IPS-18c (cell line): ENCODE measurements at regions not wholly inside any gene's neighbourhood (a gene's known extent, or its start where the extent isn't known, plus 50 kb on each side); places are given as distances from the start of the nearest gene placed in this dataset.
"Not testable (repeated sequence)": the region's sequence is repeated elsewhere in the genome, so short reads cannot be mapped to it uniquely, and the experiment has no call there.

Source experiments
- H3K4me3 ChIP-seq: 2 replicates; pipeline ENCODE4 v1.7.0; 2013; ENCODE audit warnings: low read depth, mild to moderate bottlenecking, low read length, moderate library complexity; ENCODE audit not compliant: insufficient read depth
- H3K9me3 ChIP-seq: one replicate; pipeline ENCODE4 v1.6.1; 2013; ENCODE audit warnings: mild to moderate bottlenecking, low read length, moderate library complexity; ENCODE audit not compliant: control insufficient read depth, insufficient read depth

- no peaks in the 10 kb centered on the region for H3K9me3 ChIP-seq
- no peak overlapping the region for H3K4me3 ChIP-seq
Observed at GRCh38 chr16:80254970-80255369, 285.8 kb upstream of the DYNLRB2 start.

DNA sequence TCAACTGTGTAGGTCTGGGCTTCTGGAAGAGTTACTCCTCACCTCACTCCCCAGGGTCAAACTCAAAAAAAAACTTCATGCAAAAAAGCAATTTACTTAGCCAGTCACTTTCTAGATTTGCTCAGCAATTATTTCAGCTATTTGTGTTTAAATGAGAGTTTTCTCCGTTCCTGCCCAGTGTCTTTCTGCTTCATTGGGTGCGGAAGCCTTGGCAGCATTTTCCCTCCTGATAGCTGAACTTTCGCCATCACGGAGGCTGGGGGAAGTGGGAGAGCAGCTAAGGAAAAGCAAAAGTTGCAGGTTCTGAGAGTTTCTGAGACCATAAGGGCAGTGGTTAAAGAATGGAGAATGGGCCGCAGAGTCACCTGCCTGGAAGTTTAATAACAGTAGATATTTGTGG lies 287.1 kb upstream of the DYNLRB2 start:
- H3K9me3 ChIP-seq = no peaks in the 10 kb centered on the region
- no peak overlapping the region for H3K4me3 ChIP-seq

DNA sequence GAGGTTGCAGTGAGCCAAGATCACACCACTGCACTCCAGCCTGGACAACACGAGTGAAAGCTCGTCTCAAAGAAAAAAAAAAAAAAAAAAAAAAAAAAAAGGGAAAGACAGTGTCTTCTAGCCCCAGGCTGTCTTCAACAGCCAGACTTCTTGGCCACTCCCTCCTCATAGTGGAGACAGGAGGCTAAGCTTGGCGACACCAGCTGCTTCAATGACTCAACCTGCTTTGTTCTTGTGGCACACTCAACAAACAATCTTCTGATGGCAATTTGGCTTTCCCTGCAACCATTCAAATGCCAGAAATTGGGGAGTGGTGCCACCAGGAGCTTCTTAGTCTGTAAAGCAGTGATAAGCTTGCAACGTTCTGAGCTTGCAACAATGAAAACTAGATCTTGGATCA lies 290.4 kb upstream of the DYNLRB2 start:
- H3K9me3 ChIP-seq = no peaks in the 10 kb centered on the region

DNA sequence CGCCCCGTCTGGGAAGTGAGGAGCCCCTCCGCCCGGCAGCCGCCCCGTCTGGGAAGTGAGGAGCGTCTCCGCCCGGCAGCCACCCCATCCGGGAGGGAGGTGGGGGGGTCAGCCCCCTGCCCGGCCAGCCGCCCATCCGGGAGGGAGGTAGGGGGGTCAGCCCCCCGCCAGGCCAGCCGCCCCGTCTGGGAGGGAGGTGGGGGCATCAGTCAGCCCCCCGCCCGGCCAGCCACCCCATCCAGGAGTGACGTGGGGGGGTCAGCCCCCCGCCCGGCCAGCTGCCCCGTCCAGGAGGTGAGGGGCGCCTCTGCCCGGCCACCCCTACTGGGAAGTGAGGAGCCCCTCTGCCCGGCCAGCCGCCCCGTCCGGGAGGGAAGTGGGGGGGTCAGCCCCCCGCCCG lies 297.5 kb upstream of the DYNLRB2 start:
- H3K9me3 ChIP-seq, H3K4me3 ChIP-seq: not testable (repeated sequence)

More for the DNA sequence above, 290.4 kb upstream of the DYNLRB2 start:
- H3K4me3 ChIP-seq = no peak overlapping the region

- not testable (repeated sequence) for H3K4me3 ChIP-seq, H3K9me3 ChIP-seq
Observed at GRCh38 chr16:80242279-80242678, 298.5 kb upstream of the DYNLRB2 start.

DNA sequence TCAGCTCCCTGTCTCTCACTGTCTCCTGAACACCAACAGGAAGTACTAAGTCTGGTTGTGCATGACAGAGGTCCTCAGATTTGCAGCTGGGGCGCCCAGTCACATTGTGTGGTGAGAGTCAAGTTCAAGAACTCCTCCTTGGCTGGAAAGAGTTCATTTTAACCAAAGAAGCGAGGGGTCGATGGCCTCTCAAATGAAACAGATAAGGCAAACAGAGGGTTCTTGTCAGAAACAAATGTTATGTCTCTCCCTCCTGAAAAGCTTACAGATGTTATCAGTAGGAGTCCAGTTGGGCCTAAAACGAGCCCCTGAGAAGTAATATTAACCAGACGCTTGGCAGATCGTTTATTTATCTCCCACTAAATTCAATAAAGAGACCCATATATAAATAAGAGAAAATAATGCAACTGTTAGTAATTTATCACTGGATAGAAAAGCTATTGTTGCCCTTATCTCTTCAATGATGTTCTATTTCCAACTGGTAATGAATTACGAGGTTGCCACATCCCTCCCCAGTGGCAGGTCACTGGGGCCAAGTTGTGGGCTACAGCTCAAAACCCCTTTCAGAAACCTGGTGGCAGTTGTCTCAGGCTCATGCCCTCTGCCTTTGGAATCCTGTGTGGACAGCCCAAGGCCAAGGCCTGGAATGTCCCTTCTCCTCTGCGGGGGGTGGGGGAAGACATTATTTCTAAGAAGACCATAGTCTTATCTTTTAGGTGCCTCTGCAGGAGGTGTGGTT lies 307.5 kb upstream of the DYNLRB2 start:
- no peaks in the 10 kb centered on the region for H3K9me3 ChIP-seq
- H3K4me3 ChIP-seq = no peak overlapping the region

DNA sequence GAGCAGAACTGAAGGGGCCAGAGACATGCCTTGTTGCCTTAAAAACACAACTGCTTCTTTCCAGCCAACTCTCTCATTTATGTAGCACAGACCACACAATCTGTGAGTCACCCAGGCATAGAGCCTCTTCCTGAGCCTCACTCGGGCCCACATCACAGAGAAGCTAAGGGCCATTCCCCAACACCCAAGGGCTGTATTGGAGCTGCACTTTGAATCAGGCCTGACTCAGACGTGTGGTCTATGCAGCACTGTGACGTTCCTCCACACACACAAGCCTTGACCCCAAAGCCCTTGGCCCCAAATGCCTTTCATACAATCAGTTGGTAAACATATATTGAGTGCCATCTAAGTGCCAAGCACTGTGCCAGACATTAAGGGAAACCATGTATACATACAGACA lies 308.9 kb upstream of the DYNLRB2 start:
- no peaks in the 10 kb centered on the region for H3K9me3 ChIP-seq
- H3K4me3 ChIP-seq = no peak overlapping the region

- Histone ChIP-seq H3K9me3 (no peaks in the 10 kb centered on the region), H3K4me3 (no peak overlapping the region)
Observed at GRCh38 chr16:80231121-80231520, 309.7 kb upstream of the DYNLRB2 start.

GRCh38 chr16:80230328-80231120 lies 310.3 kb upstream of the DYNLRB2 start:
- no peaks in the 10 kb centered on the region for H3K9me3 ChIP-seq
- no peak overlapping the region for H3K4me3 ChIP-seq

GRCh38 chr16:80226499-80226898 lies 314.3 kb upstream of the DYNLRB2 start:
- Histone ChIP-seq H3K4me3 (no peak overlapping the region), H3K9me3 (no peaks in the 10 kb centered on the region)

- H3K9me3 ChIP-seq = no peaks in the 10 kb centered on the region
- no peak overlapping the region for H3K4me3 ChIP-seq
Observed at GRCh38 chr16:80210787-80211186, 330.0 kb upstream of the DYNLRB2 start.

DNA sequence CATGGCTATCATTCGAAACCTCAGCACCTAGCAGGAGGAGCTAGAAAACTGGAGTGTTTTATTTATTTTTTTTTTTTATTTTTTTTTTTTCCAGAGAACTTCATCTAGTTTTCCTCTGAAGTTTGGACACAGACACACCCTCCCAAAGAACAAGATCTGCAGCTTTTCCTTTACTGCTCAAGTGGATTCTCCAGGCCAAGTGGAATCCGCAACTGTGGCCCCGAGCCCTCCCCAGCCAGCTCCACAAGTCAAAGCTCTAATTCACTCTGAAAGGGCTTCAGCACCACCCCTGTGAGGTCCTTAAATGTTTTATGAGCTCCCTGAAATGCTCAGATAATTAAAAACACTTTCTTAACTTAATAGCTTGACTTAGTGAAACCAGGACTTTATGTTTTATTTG lies 332.1 kb upstream of the DYNLRB2 start:
- H3K9me3 ChIP-seq = no peaks in the 10 kb centered on the region

GRCh38 chr16:80208015-80208414 lies 332.8 kb upstream of the DYNLRB2 start:
- Histone ChIP-seq H3K4me3 (no peak overlapping the region), H3K9me3 (no peaks in the 10 kb centered on the region)

More for the DNA sequence above, 332.1 kb upstream of the DYNLRB2 start:
- no peak overlapping the region for H3K4me3 ChIP-seq

DNA sequence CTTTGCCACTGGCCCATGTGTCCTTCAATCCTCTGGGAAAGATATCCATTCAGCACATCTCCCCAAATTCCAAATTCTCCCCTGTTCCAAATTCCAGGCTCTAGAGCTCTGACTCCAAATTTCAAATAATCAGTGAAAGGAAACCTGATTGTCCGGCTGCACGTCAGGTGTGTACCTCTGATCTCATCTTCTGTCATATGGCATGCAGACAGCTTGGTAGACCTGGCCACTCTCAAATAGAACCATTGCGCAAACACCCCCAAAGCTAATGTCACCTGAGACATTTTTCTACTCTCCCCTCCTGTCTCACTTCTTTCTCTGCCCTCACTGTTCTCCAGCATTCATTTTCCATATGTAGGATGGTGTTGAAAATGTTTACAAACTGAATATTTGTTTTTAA lies 337.0 kb upstream of the DYNLRB2 start:
- no peak overlapping the region for H3K4me3 ChIP-seq
- H3K9me3 ChIP-seq = no peaks in the 10 kb centered on the region

GRCh38 chr16:80202831-80203413 lies 337.9 kb upstream of the DYNLRB2 start:
- H3K4me3 ChIP-seq = no peak overlapping the region
- H3K9me3 ChIP-seq = no peaks in the 10 kb centered on the region

- Histone ChIP-seq H3K9me3 (no peaks in the 10 kb centered on the region), H3K4me3 (no peak overlapping the region)
Observed at GRCh38 chr16:80200079-80200478, 340.7 kb upstream of the DYNLRB2 start.

- H3K9me3 ChIP-seq = no peaks in the 10 kb centered on the region
- no peak overlapping the region for H3K4me3 ChIP-seq
Observed at GRCh38 chr16:80199614-80200013, 341.2 kb upstream of the DYNLRB2 start.
